Vagina (tissue), 2 donors: ENCODE measurements at regions not wholly inside any gene's neighbourhood (a gene's known extent, or its start where the extent isn't known, plus 50 kb on each side); places are given as distances from the start of the nearest gene placed in this dataset.

ENCODE experiments used
- DNase-seq, 2 donors: peaks; one replicate each; pipeline ENCODE4 v3.0.0-alpha.2; 2017; ENCODE audit errors: extremely low spot score in 2 of 2
- H3K27ac ChIP-seq: fragments of 200-600 bp; sonication (generic); one replicate; pipeline ENCODE4 v1.5.1; 2019
- H3K27me3 ChIP-seq: fragments of 200-600 bp; sonication (generic); one replicate; pipeline ENCODE4 v1.5.1; 2019
- H3K36me3 ChIP-seq, 2 donors: fragments of 200-600 bp; sonication (generic); one replicate each; pipeline ENCODE4 v1.5.1; 2017 to 2019
- H3K4me1 ChIP-seq: fragments of 200-600 bp; sonication (generic); one replicate; pipeline ENCODE4 v1.5.1; 2019
- H3K4me3 ChIP-seq, 2 donors: fragments of 200-600 bp; sonication (generic); 1 replicate in 1 of 2; 2 replicates in 1 of 2; pipeline ENCODE4 v1.5.1; 2016 to 2019
- H3K9me3 ChIP-seq: fragments of 200-600 bp; sonication (generic); one replicate; pipeline ENCODE4 v1.5.1; 2019
- CTCF ChIP-seq, 3 experiments: fragments of 450-650 bp in 2 of 3; fragments of 200-600 bp in 1 of 3; sonication (generic) in 1 of 3; IDR thresholded peaks; one replicate each; pipeline ENCODE4 v1.5.1; 2017 to 2019; ENCODE audit warnings: antibody characterized with exemption in 3 of 3, mild to moderate bottlenecking in 2 of 3, moderate library complexity in 2 of 3
- POLR2A ChIP-seq, 2 donors: fragments of 450-650 bp; IDR thresholded peaks; one replicate each; pipeline ENCODE4 v1.6.1; 2017; ENCODE audit warnings: antibody characterized with exemption in 2 of 2, mild to moderate bottlenecking in 2 of 2, moderate library complexity in 2 of 2
- POLR2AphosphoS5 ChIP-seq, 2 donors: sonication (generic); formaldehyde crosslinking; IDR thresholded peaks; one replicate each; pipeline ENCODE4 v1.9.0; 2017; ENCODE audit warnings: antibody characterized with exemption in 2 of 2, mild to moderate bottlenecking in 2 of 2, low read depth in 1 of 2; ENCODE audit not compliant: insufficient read depth in 1 of 2
- intact Hi-C: fragments of 100-400 bp; cut with DNase I; formaldehyde crosslinking; loops from one replicate; pipeline ENCODE4 v1.15.1; 2023

- Histone ChIP-seq H3K9me3 (no peaks in the 10 kb centered on the region), H3K27me3 (no peaks in the 10 kb centered on the region), H3K36me3 (no peaks in the 10 kb centered on the region), H3K4me3 (no peak overlapping the region), H3K4me1 (no peaks in the 10 kb centered on the region), H3K27ac (no peak overlapping the region)
- no peak for TF ChIP-seq CTCF (IDR thresholded peaks at IDR 0.05)
- no peak for TF ChIP-seq POLR2A (IDR thresholded peaks at IDR 0.05)
- no peak for TF ChIP-seq POLR2AphosphoS5 (IDR thresholded peaks at IDR 0.05; ENCODE audit: insufficient read depth in 1 of 2, low read depth in 1 of 2)
- intact Hi-C loops, result no loop called here
- DNase-seq, result no peak
Observed at GRCh38 chr20:19141998-19142397, 70.4 kb upstream of the SLC24A3 start.

GRCh38 chr20:19143890-19144289 lies 68.6 kb upstream of the SLC24A3 start:
- no peak for TF ChIP-seq POLR2AphosphoS5 (IDR thresholded peaks at IDR 0.05; ENCODE audit: insufficient read depth in 1 of 2, low read depth in 1 of 2)
- Histone ChIP-seq H3K36me3 (no peaks in the 10 kb centered on the region), H3K4me3 (no peak overlapping the region), H3K9me3 (no peaks in the 10 kb centered on the region), H3K4me1 (no peaks in the 10 kb centered on the region), H3K27ac (no peak overlapping the region), H3K27me3 (no peaks in the 10 kb centered on the region)
- intact Hi-C loops, result no loop called here
- DNase-seq, result no peak

- no peak overlapping the region for H3K27ac ChIP-seq
- H3K9me3 ChIP-seq, result no peaks in the 10 kb centered on the region
- H3K4me1 ChIP-seq, result no peaks in the 10 kb centered on the region
- no peaks in the 10 kb centered on the region for H3K27me3 ChIP-seq
- intact Hi-C loops, result no loop called here
- no peak for TF ChIP-seq CTCF (IDR thresholded peaks at IDR 0.05)
- no peak for TF ChIP-seq POLR2A (IDR thresholded peaks at IDR 0.05)
- no peak for TF ChIP-seq POLR2AphosphoS5 (IDR thresholded peaks at IDR 0.05; ENCODE audit: insufficient read depth in 1 of 2, low read depth in 1 of 2)
- DNase-seq, result no peak
- H3K36me3 ChIP-seq, result no peaks in the 10 kb centered on the region
- no peak overlapping the region for H3K4me3 ChIP-seq
Observed at GRCh38 chr20:19161336-19161735, 51.1 kb upstream of the SLC24A3 start.
